ENCODE measurements at regions not wholly inside any gene's neighbourhood (a gene's known extent, or its start where the extent isn't known, plus 50 kb on each side); places are given as distances from the start of the nearest gene placed in this dataset.

GRCh38 chr2:230661072-230661957, 51.3 kb upstream of the CAB39 start:
- Histone ChIP-seq H3K27ac (peak overlapping the region in 1 of 4 donors; percentile 3), H3K36me3 (no peaks in the 10 kb centered on the region), H3K4me1 (no peaks in the 10 kb centered on the region), H3K4me3 (no peak overlapping the region), H3K27me3 (no peaks in the 10 kb centered on the region), H3K9me3 (no peaks in the 10 kb centered on the region)
- intact Hi-C loops (cut with DNase I), result no loop called here
- no peak for TF ChIP-seq CTCF (IDR thresholded peaks at IDR 0.05)
- 74 to 86% methylated on average over 8 of the region's 8 CpGs for WGBS, 2 donors
- FAIRE-seq (no peak), ATAC-seq (peak in 1 of 4 donors; percentile 22), DNase-seq (no peak)

All from pancreas (tissue), 10 donors.